GM12891 (cell line): ENCODE measurements at regions not wholly inside any gene's neighbourhood (a gene's known extent, or its start where the extent isn't known, plus 50 kb on each side); places are given as distances from the start of the nearest gene placed in this dataset.

Experiments used
- PAX5 ChIP-seq: IDR thresholded peaks from 2 replicates; pipeline ENCODE4 v1.6.1; 2011; ENCODE audit warnings: low read length, moderate library complexity, mild to moderate bottlenecking; ENCODE audit not compliant: insufficient read depth, severe bottlenecking
- POLR2A ChIP-seq: IDR thresholded peaks from 2 replicates; pipeline ENCODE4 v1.6.1; 2011; ENCODE audit warnings: low read depth, low read length, control low read depth
- POLR2AphosphoS5 ChIP-seq: IDR thresholded peaks from 2 replicates; pipeline ENCODE4 v1.6.1; 2011; ENCODE audit warnings: low read depth, low read length, control low read depth
- TAF1 ChIP-seq: IDR thresholded peaks from 2 replicates; pipeline ENCODE4 v1.6.1; 2011; ENCODE audit warnings: low read depth, low read length, control low read depth

DNA sequence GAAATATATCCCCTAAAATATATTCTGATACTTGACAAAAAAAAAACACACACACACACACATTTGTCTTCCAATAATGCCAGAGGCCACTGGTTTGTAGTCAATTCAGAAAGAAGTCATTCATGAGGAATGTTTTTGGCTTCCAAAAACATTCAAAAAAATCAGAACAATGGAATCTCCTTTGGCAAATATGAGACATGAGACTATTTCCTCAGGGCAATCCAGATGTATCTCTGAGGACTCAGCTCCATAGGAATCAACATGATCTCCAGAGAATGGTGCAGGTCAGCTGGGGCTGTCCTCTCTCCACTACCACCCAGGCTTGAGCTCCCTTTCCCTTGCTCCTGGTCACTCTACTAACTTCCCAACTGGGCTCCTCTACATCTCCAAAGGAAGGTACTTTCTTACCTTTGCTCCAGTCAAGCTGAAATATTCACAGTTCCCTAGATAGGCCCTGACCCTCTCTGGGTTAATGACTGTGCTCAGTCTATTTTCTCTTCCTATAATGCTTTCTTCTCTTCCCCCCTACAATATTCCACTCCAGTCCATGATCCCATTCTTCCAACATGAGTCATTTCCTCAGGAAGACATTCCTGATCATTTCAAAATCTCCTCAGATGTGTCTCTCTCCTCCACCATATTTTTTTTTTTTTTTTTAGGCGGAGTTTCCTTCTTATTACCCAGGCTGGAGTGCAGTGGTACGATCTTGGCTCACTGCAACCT lies 145.3 kb downstream of the C1D start:
- TF ChIP-seq POLR2AphosphoS5 (no peak), TAF1 (no peak), POLR2A (no peak), PAX5 (no peak)
